SU-DHL-6 (cell line): ENCODE measurements at regions not wholly inside any gene's neighbourhood (a gene's known extent, or its start where the extent isn't known, plus 50 kb on each side); places are given as distances from the start of the nearest gene placed in this dataset.

Source experiments
- H2AFZ ChIP-seq: fragments of 200-600 bp; sonication (generic); 2 replicates; pipeline ENCODE4 v1.6.1; 2014; ENCODE audit warnings: low read depth, mild to moderate bottlenecking, moderate library complexity, mixed read lengths, antibody characterized with exemption, low read length; ENCODE audit not compliant: severe bottlenecking
- H3F3A ChIP-seq: fragments of 200-600 bp; shearing (Covaris generic); 2 replicates; pipeline ENCODE4 v1.6.0; 2016; ENCODE audit warnings: antibody characterized with exemption, mild to moderate bottlenecking; ENCODE audit not compliant: insufficient read depth
- H3K27ac ChIP-seq: fragments of 200-600 bp; sonication (generic); 2 replicates; pipeline ENCODE4 v1.5.1; 2016; ENCODE audit warnings: low read depth, mild to moderate bottlenecking, low read length, moderate library complexity, mixed read lengths
- H3K27me3 ChIP-seq: fragments of 200-600 bp; sonication (generic), shearing (Covaris generic); 2 replicates; pipeline ENCODE4 v1.6.0; 2014; ENCODE audit warnings: mild to moderate bottlenecking, low read length
- H3K36me3 ChIP-seq: fragments of 200-600 bp; sonication (generic); 2 replicates; pipeline ENCODE4 v1.6.1; 2014; ENCODE audit warnings: mild to moderate bottlenecking, low read length, mixed read lengths
- H3K4me2 ChIP-seq: fragments of 300-600, 200-600 bp; shearing (Covaris generic), sonication (generic); 2 replicates; pipeline ENCODE4 v1.6.0; 2014; ENCODE audit warnings: low read length, low read depth, mild to moderate bottlenecking; ENCODE audit not compliant: poor library complexity, severe bottlenecking
- H3K4me3 ChIP-seq: fragments of 200-600 bp; sonication (generic); 2 replicates; pipeline ENCODE4 v1.5.1; 2014; ENCODE audit warnings: antibody characterized with exemption, low read length, mild to moderate bottlenecking, mixed read lengths; ENCODE audit not compliant: insufficient read depth, poor library complexity, severe bottlenecking
- H3K79me2 ChIP-seq: fragments of 200-600 bp; sonication (generic); 2 replicates; pipeline ENCODE4 v1.6.1; 2014; ENCODE audit warnings: mild to moderate bottlenecking, low read length, moderate library complexity; ENCODE audit not compliant: insufficient read depth
- H3K9ac ChIP-seq: fragments of 200-600 bp; sonication (generic); 2 replicates; pipeline ENCODE4 v1.7.0; 2014; ENCODE audit warnings: mild to moderate bottlenecking, low read length
- H3K9me2 ChIP-seq: fragments of 200-600 bp; sonication (generic); replicated peaks from 2 replicates; pipeline ENCODE4 v1.6.1; 2014; ENCODE audit warnings: low read length; ENCODE audit not compliant: insufficient read depth
- H3K9me3 ChIP-seq: fragments of 200-600 bp; sonication (generic); 2 replicates; pipeline ENCODE4 v1.6.1; 2014; ENCODE audit warnings: low read length, mixed read lengths; ENCODE audit not compliant: insufficient read depth
- H4K20me1 ChIP-seq: fragments of 200-600 bp; sonication (generic); 2 replicates; pipeline ENCODE4 v1.6.1; 2014; ENCODE audit warnings: low read depth, mild to moderate bottlenecking, antibody characterized with exemption, low read length, moderate library complexity, mixed read lengths
- CTCF ChIP-seq: fragments of 200-600 bp; sonication (generic); IDR thresholded peaks from one replicate; pipeline ENCODE4 v1.5.1; 2017; ENCODE audit warnings: antibody characterized with exemption, mild to moderate bottlenecking, low read length, moderate library complexity; ENCODE audit not compliant: insufficient read depth, poor library complexity, severe bottlenecking
- EZH2phosphoT487 ChIP-seq: fragments of 200-600 bp; sonication (generic), shearing (Covaris generic); conservative IDR thresholded peaks from 2 replicates; pipeline ENCODE4 v1.6.1; 2018; ENCODE audit warnings: mild to moderate bottlenecking, antibody characterized with exemption, low read length, moderate library complexity, mixed read lengths

GRCh38 chr2:146229508-146230155, 1615.2 kb upstream of the ACVR2A start:
- H3K4me2 ChIP-seq = no peak overlapping the region
- H3K9me2 ChIP-seq = no peaks in the 10 kb centered on the region
- no peaks in the 10 kb centered on the region for H3K36me3 ChIP-seq
- H3K27me3 ChIP-seq = no peaks in the 10 kb centered on the region
- TF ChIP-seq EZH2phosphoT487 = no peak
- no peak for TF ChIP-seq CTCF
- no peaks in the 10 kb centered on the region for H4K20me1 ChIP-seq
- H2AFZ ChIP-seq = no peak overlapping the region
- no peak overlapping the region for H3K9ac ChIP-seq
- H3F3A ChIP-seq = no peaks in the 10 kb centered on the region
- no peak overlapping the region for H3K27ac ChIP-seq
- no peaks in the 10 kb centered on the region for H3K9me3 ChIP-seq
- H3K79me2 ChIP-seq = no peaks in the 10 kb centered on the region
- no peak overlapping the region for H3K4me3 ChIP-seq

- Histone ChIP-seq H3K9me2 (no peaks in the 10 kb centered on the region), H2AFZ (no peak overlapping the region), H3K4me3 (no peak overlapping the region), H3K79me2 (no peaks in the 10 kb centered on the region), H3K27ac (no peak overlapping the region), H3F3A (no peaks in the 10 kb centered on the region), H3K36me3 (no peaks in the 10 kb centered on the region), H3K9me3 (no peaks in the 10 kb centered on the region), H4K20me1 (no peaks in the 10 kb centered on the region), H3K4me2 (no peak overlapping the region), H3K9ac (no peak overlapping the region), H3K27me3 (no peaks in the 10 kb centered on the region)
- TF ChIP-seq CTCF (no peak), EZH2phosphoT487 (no peak)
Measured at GRCh38 chr2:146228466-146229058, 1616.3 kb upstream of the ACVR2A start.

- Histone ChIP-seq H3K4me2 (no peak overlapping the region), H3K36me3 (no peaks in the 10 kb centered on the region), H3K27ac (no peak overlapping the region), H2AFZ (no peak overlapping the region), H3K9me2 (no peaks in the 10 kb centered on the region), H3K27me3 (no peaks in the 10 kb centered on the region), H3K9me3 (no peaks in the 10 kb centered on the region), H3K79me2 (no peaks in the 10 kb centered on the region), H3K4me3 (no peak overlapping the region), H4K20me1 (no peaks in the 10 kb centered on the region), H3F3A (no peaks in the 10 kb centered on the region), H3K9ac (no peak overlapping the region)
- TF ChIP-seq EZH2phosphoT487 = no peak
- no peak for TF ChIP-seq CTCF
Measured at GRCh38 chr2:146228020-146228393, 1616.8 kb upstream of the ACVR2A start.
